ENCODE measurements at regions not wholly inside any gene's neighbourhood (a gene's known extent, or its start where the extent isn't known, plus 50 kb on each side); places are given as distances from the start of the nearest gene placed in this dataset.

- TF ChIP-seq, protein P1, sequence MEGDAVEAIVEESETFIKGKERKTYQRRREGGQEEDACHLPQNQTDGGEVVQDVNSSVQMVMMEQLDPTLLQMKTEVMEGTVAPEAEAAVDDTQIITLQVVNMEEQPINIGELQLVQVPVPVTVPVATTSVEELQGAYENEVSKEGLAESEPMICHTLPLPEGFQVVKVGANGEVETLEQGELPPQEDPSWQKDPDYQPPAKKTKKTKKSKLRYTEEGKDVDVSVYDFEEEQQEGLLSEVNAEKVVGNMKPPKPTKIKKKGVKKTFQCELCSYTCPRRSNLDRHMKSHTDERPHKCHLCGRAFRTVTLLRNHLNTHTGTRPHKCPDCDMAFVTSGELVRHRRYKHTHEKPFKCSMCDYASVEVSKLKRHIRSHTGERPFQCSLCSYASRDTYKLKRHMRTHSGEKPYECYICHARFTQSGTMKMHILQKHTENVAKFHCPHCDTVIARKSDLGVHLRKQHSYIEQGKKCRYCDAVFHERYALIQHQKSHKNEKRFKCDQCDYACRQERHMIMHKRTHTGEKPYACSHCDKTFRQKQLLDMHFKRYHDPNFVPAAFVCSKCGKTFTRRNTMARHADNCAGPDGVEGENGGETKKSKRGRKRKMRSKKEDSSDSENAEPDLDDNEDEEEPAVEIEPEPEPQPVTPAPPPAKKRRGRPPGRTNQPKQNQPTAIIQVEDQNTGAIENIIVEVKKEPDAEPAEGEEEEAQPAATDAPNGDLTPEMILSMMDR (IDR thresholded peaks at IDR 0.05) = no peak
- TF ChIP-seq EZH2 (IDR thresholded peaks at IDR 0.05; ENCODE audit: borderline replicate concordance, insufficient read depth, low read depth, low read length, poor library complexity, severe bottlenecking) = no peak
Measured at GRCh38 chr18:79625924-79626561, 53.6 kb upstream of the CTDP1 start.

All from B cell (primary cell).